Prostate gland (tissue), 2 donors: ENCODE measurements at regions not wholly inside any gene's neighbourhood (a gene's known extent, or its start where the extent isn't known, plus 50 kb on each side); places are given as distances from the start of the nearest gene placed in this dataset.

Source experiments
- POLR2AphosphoS5 ChIP-seq: sonication (generic); formaldehyde crosslinking; IDR thresholded peaks from one replicate; pipeline ENCODE4 v1.6.1; 2017; ENCODE audit warnings: antibody characterized with exemption
- TF ChIP-seq, protein P1 (sequence below), 4 experiments: fragments of 200-600 bp in 2 of 4; fragments of 450-650 bp in 2 of 4; sonication (generic) in 2 of 4; IDR thresholded peaks; 1 replicate in 3 of 4; 2 replicates in 1 of 4; pipeline ENCODE4 v1.5.1; 2016 to 2019; ENCODE audit warnings: antibody characterized with exemption in 4 of 4, mild to moderate bottlenecking in 2 of 4, moderate library complexity in 2 of 4

DNA sequence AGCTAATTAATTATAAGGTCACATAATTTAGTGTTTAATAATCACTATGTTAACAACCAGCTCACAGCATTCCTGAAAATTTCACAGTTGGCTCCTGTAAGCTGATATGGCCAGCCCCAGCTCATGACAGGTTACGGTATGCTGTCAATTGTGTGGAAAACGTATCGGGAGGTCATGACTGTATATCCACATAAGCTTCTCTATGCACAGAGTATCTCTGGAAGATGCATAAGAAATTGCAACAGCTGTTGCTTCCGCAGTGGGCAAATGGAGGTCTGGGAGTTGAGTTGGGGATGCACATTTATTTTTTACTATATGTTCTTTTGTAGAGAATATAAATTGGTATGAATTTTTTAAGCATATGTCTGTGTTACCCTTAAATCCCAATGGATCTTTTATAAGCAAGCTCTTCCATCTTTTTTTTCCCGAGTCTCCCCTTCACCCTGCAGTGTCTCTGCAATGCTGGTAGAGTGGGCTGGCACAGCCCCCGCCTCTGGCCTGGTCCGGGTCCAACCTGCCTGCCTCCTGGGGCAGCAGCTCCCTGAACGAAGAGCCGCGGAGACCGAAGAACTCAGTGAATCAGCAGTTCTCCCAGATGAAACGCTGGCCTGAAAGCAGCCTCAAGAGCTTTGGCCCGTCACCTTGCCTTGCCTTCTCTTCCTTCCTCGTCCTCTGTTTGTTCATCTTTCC is 139.9 kb upstream of the CDYL start:
- TF ChIP-seq, protein P1, sequence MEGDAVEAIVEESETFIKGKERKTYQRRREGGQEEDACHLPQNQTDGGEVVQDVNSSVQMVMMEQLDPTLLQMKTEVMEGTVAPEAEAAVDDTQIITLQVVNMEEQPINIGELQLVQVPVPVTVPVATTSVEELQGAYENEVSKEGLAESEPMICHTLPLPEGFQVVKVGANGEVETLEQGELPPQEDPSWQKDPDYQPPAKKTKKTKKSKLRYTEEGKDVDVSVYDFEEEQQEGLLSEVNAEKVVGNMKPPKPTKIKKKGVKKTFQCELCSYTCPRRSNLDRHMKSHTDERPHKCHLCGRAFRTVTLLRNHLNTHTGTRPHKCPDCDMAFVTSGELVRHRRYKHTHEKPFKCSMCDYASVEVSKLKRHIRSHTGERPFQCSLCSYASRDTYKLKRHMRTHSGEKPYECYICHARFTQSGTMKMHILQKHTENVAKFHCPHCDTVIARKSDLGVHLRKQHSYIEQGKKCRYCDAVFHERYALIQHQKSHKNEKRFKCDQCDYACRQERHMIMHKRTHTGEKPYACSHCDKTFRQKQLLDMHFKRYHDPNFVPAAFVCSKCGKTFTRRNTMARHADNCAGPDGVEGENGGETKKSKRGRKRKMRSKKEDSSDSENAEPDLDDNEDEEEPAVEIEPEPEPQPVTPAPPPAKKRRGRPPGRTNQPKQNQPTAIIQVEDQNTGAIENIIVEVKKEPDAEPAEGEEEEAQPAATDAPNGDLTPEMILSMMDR (IDR thresholded peaks at IDR 0.05): no peak
- no peak for TF ChIP-seq POLR2AphosphoS5
